H1 (cell line): ENCODE measurements at regions not wholly inside any gene's neighbourhood (a gene's known extent, or its start where the extent isn't known, plus 50 kb on each side); places are given as distances from the start of the nearest gene placed in this dataset.

Source experiments
- CTCF ChIA-PET: fragments of 300-600 bp; sonication (Branson Sonifier 250); formaldehyde crosslinking; loops from one replicate; lab custom pipeline; 2021; ENCODE audit not compliant: partially characterized antibody; lab: Charles Lee
- POLR2A ChIA-PET: fragments of 300-600 bp; sonication (Branson Sonifier 250); formaldehyde crosslinking; loops from one replicate; lab custom pipeline; 2021; ENCODE audit warnings: inconsistent platforms; ENCODE audit not compliant: partially characterized antibody; lab: Charles Lee
- DNase-seq, 2 experiments: peaks; one replicate each; pipeline versions ENCODE4 v3.0.0 to v3.0.0-alpha.2; 2010 to 2022; ENCODE audit warnings: low spot score in 2 of 2, low read depth in 1 of 2, mixed read lengths in 1 of 2
- FAIRE-seq: peaks from 2 replicates; lab custom pipeline; 2011; peaks lifted over from hg19 to GRCh38; lab: Jason Lieb, UNC
- H2AFZ ChIP-seq: 2 replicates; pipeline ENCODE4 v1.8.1; 2012; ENCODE audit warnings: low read length, inconsistent platforms
- H2AK5ac ChIP-seq: 2 replicates; pipeline ENCODE4 v1.6.1; 2013; ENCODE audit warnings: low read depth, low read length
- H2BK120ac ChIP-seq: replicated peaks from 2 replicates; pipeline ENCODE3; 2013; ENCODE audit warnings: low read depth, low read length, inconsistent platforms
- H2BK12ac ChIP-seq: 2 replicates; pipeline ENCODE4 v1.6.1; 2013; ENCODE audit warnings: low read depth, low read length
- H2BK15ac ChIP-seq: 2 replicates; pipeline ENCODE4 v1.6.1; 2013; ENCODE audit warnings: low read length
- H2BK20ac ChIP-seq: 2 replicates; pipeline ENCODE4 v1.6.1; 2013; ENCODE audit warnings: low read length
- H2BK5ac ChIP-seq: 2 replicates; pipeline ENCODE4 v1.6.1; 2013; ENCODE audit warnings: low read depth, low read length
- H3K14ac ChIP-seq: 2 replicates; pipeline ENCODE4 v1.6.1; 2013; ENCODE audit warnings: inconsistent platforms; ENCODE audit not compliant: insufficient read length
- H3K18ac ChIP-seq: 2 replicates; pipeline ENCODE4 v1.6.1; 2013; ENCODE audit warnings: low read length; ENCODE audit errors: extremely low read depth
- H3K23ac ChIP-seq: 2 replicates; pipeline ENCODE4 v1.6.1; 2013; ENCODE audit warnings: inconsistent platforms; ENCODE audit not compliant: insufficient read length
- H3K23me2 ChIP-seq: 2 replicates; pipeline ENCODE4 v1.6.1; 2013; ENCODE audit warnings: low read depth, low read length
- H3K27ac ChIP-seq: 2 replicates; pipeline ENCODE4 v1.6.1; 2011; ENCODE audit warnings: low read depth, low read length, inconsistent platforms
- H3K27me3 ChIP-seq, 4 experiments: replicated peaks in 1 of 4; 1 replicate in 1 of 4; 2 replicates in 3 of 4; pipeline versions ENCODE4 v1.6.1 to v1.8.1; 2011 to 2013; ENCODE audit warnings: low read length in 3 of 4, mild to moderate bottlenecking in 3 of 4, inconsistent platforms in 2 of 4, mixed read lengths in 2 of 4, moderate library complexity in 1 of 4; ENCODE audit not compliant: control insufficient read depth in 3 of 4, insufficient read depth in 3 of 4; ENCODE audit errors: extremely low read depth in 1 of 4
- H3K36me3 ChIP-seq, 4 experiments: 2 replicates each; pipeline versions ENCODE4 v1.6.1 to v1.8.1; 2011 to 2013; ENCODE audit warnings: mild to moderate bottlenecking in 4 of 4, low read length in 3 of 4, moderate library complexity in 2 of 4, control low read depth in 1 of 4, inconsistent platforms in 1 of 4; ENCODE audit not compliant: insufficient read depth in 4 of 4, control insufficient read depth in 2 of 4
- H3K4ac ChIP-seq: replicated peaks from 2 replicates; pipeline ENCODE3; 2013; ENCODE audit warnings: low read length, low read depth, mixed read lengths, inconsistent platforms; ENCODE audit not compliant: insufficient read length
- H3K4me1 ChIP-seq, 4 experiments: replicated peaks in 1 of 4; 1 replicate in 1 of 4; 2 replicates in 3 of 4; pipeline versions ENCODE4 v1.6.1 to v1.8.1; 2011 to 2013; ENCODE audit warnings: low read length in 3 of 4, inconsistent platforms in 2 of 4, mixed read lengths in 1 of 4; ENCODE audit not compliant: insufficient read depth in 4 of 4, control insufficient read depth in 3 of 4
- H3K4me2 ChIP-seq, 2 experiments: 2 replicates each; pipeline versions ENCODE4 v1.6.1 to v1.8.1; 2011 to 2013; ENCODE audit warnings: low read depth in 2 of 2, low read length in 2 of 2, control low read depth in 1 of 2, inconsistent platforms in 1 of 2, mild to moderate bottlenecking in 1 of 2; ENCODE audit not compliant: insufficient read depth in 1 of 2
- H3K4me3 ChIP-seq, 4 experiments: fragments of 200-600, 300-600 bp in 1 of 4; sonication (generic), shearing (Covaris generic), sonication (Bioruptor Twin) in 1 of 4; 2 replicates each; pipeline versions ENCODE4 v1.5.1 to v1.8.1; 2011 to 2016; ENCODE audit warnings: low read length in 4 of 4, low read depth in 3 of 4, control low read depth in 2 of 4, inconsistent platforms in 2 of 4, mild to moderate bottlenecking in 2 of 4, mixed read lengths in 1 of 4, moderate library complexity in 1 of 4; ENCODE audit not compliant: insufficient read depth in 2 of 4; ENCODE audit errors: extremely low read depth in 1 of 4
- H3K56ac ChIP-seq: replicated peaks from 2 replicates; pipeline ENCODE3; 2013; ENCODE audit warnings: low read depth, mild to moderate bottlenecking, mixed read lengths, low read length, inconsistent platforms; ENCODE audit not compliant: insufficient read length
- H3K79me1 ChIP-seq: 2 replicates; pipeline ENCODE4 v1.6.1; 2013; ENCODE audit warnings: low read depth, low read length, control low read depth
- H3K79me2 ChIP-seq, 2 experiments: 2 replicates each; pipeline versions ENCODE4 v1.6.1 to v1.8.1; 2012 to 2013; ENCODE audit warnings: low read length in 2 of 2, mild to moderate bottlenecking in 2 of 2, inconsistent platforms in 1 of 2; ENCODE audit not compliant: insufficient read depth in 2 of 2, control insufficient read depth in 1 of 2
- H3K9ac ChIP-seq, 4 experiments: replicated peaks in 1 of 4; 1 replicate in 1 of 4; 2 replicates in 3 of 4; pipeline versions ENCODE4 v1.6.1 to v1.8.1; 2011 to 2013; ENCODE audit warnings: low read depth in 3 of 4, low read length in 3 of 4, control low read depth in 2 of 4, mild to moderate bottlenecking in 2 of 4, moderate library complexity in 2 of 4, inconsistent platforms in 1 of 4; ENCODE audit errors: extremely low read depth in 1 of 4
- H3K9me3 ChIP-seq, 2 experiments: 2 replicates each; pipeline versions ENCODE4 v1.6.1 to v1.8.1; 2012 to 2013; ENCODE audit warnings: mild to moderate bottlenecking in 2 of 2, moderate library complexity in 2 of 2, control low read depth in 1 of 2, inconsistent platforms in 1 of 2, low read depth in 1 of 2, low read length in 1 of 2, mixed read lengths in 1 of 2; ENCODE audit not compliant: insufficient read depth in 2 of 2
- H4K20me1 ChIP-seq, 2 experiments: replicated peaks in 1 of 2; 2 replicates each; pipeline versions ENCODE3 to v1.8.1; 2011 to 2013; ENCODE audit warnings: inconsistent platforms in 2 of 2, low read length in 2 of 2, mild to moderate bottlenecking in 1 of 2; ENCODE audit not compliant: insufficient read depth in 2 of 2, control insufficient read depth in 1 of 2
- H4K5ac ChIP-seq: 2 replicates; pipeline ENCODE4 v1.6.1; 2013; ENCODE audit warnings: low read length, low read depth, mixed read lengths, inconsistent platforms; ENCODE audit not compliant: insufficient read length
- H4K8ac ChIP-seq: 2 replicates; pipeline ENCODE4 v1.8.0; 2013; ENCODE audit warnings: mild to moderate bottlenecking, moderate library complexity, low read length, inconsistent platforms; ENCODE audit not compliant: insufficient read depth; ENCODE audit errors: extremely low read depth
- H4K91ac ChIP-seq: replicated peaks from 2 replicates; pipeline ENCODE3; 2013; ENCODE audit warnings: low read length, mixed read lengths, inconsistent platforms; ENCODE audit not compliant: insufficient read length
- CREB1 ChIP-seq: IDR thresholded peaks from 2 replicates; pipeline ENCODE4 v1.6.1; 2012; ENCODE audit warnings: inconsistent platforms
- EGR1 ChIP-seq: IDR thresholded peaks from 2 replicates; pipeline ENCODE4 v1.6.1; 2011; ENCODE audit warnings: low read depth, low read length, borderline replicate concordance
- PHF8 ChIP-seq: fragments of 200-600 bp; sonication (generic); conservative IDR thresholded peaks from 2 replicates; pipeline ENCODE4 v1.7.1; 2012; ENCODE audit warnings: low read depth, mild to moderate bottlenecking, inconsistent platforms, low read length, moderate library complexity
- RAD21 ChIP-seq, 2 experiments: IDR thresholded peaks in 1 of 2; conservative IDR thresholded peaks in 1 of 2; 2 replicates each; pipeline ENCODE4 v1.6.1; 2011; ENCODE audit warnings: low read depth in 2 of 2, low read length in 2 of 2, improper control_type of control experiment in 1 of 2, inconsistent platforms in 1 of 2, mild to moderate bottlenecking in 1 of 2, moderate library complexity in 1 of 2
- RXRA ChIP-seq: IDR thresholded peaks from 2 replicates; pipeline ENCODE4 v1.6.1; 2011; ENCODE audit warnings: low read depth, mild to moderate bottlenecking, low read length, moderate library complexity; ENCODE audit not compliant: insufficient read depth
- TCF12 ChIP-seq: IDR thresholded peaks from 2 replicates; pipeline ENCODE4 v1.6.1; 2011; ENCODE audit warnings: low read depth, mild to moderate bottlenecking, low read length
- WGBS, 2 experiments: shearing (Covaris generic) in 1 of 2; methylation state at CpG; one replicate each; pipeline versions ENCODE4 v1.1.6 to v1.1.7; 2013 to 2015; ENCODE audit warnings: low lambda C conversion rate in 2 of 2, mixed read lengths in 2 of 2, inconsistent platforms in 1 of 2, low coverage in 1 of 2, missing lambda C conversion rate in 1 of 2; ENCODE audit not compliant: insufficient replicate concordance in 2 of 2, insufficient coverage in 1 of 2, insufficient read length in 1 of 2; ENCODE audit errors: extremely low coverage in 1 of 2, missing lambda C conversion rate in 1 of 2; 5-methylcytosine and 5-hydroxymethylcytosine counted together

DNA sequence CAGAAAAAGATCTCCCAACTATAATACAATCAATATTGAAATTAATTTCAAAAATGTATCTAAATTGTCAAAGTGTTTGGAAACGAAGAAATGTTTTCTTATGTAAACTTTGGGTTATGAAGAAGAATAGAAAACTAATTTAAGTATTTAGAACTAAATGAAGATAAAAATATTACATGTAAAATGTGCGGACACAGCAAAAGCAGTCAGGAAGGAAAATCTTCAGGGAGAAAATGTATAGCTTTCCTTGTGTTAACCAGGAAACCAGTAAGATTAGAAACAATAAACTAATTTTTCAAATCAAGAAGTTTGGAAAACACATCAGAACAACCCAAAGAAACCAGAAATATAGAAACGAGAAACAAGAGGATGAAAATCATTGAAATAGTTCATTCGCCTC lies 466.5 kb downstream of the BRD1 start:
- no peak overlapping the region for H3K27ac ChIP-seq
- H2AK5ac ChIP-seq, result no peak overlapping the region
- no peaks in the 10 kb centered on the region for H3K4me1 ChIP-seq
- no peak overlapping the region for H3K18ac ChIP-seq
- H3K56ac ChIP-seq, result no peak overlapping the region
- TF ChIP-seq CREB1, result no peak
- no peak for TF ChIP-seq TCF12
- no peak for TF ChIP-seq PHF8
- no peak for TF ChIP-seq RAD21 (IDR thresholded peaks at IDR 0.05 in 1 of 2, conservative IDR thresholded peaks at IDR 0.05 in 1 of 2; ENCODE audit: low read depth in 2 of 2, low read length in 2 of 2)
- TF ChIP-seq EGR1, result no peak
- no peak for TF ChIP-seq RXRA
- no peak overlapping the region for H3K4ac ChIP-seq
- ChIA-PET POLR2A (no interaction called here), CTCF (no interaction called here)
- H4K91ac ChIP-seq, result no peak overlapping the region
- 71% methylated on average over 4 of the region's 4 CpGs; no CpG with 5 or more reads in 1 of the 2 experiments for WGBS, 2 experiments
- H3K23me2 ChIP-seq, result no peaks in the 10 kb centered on the region
- no peak overlapping the region for H2BK12ac ChIP-seq
- H3K23ac ChIP-seq, result no peak overlapping the region
- no peak overlapping the region for H2BK120ac ChIP-seq
- H2AFZ ChIP-seq, result no peak overlapping the region
- H2BK5ac ChIP-seq, result no peak overlapping the region
- H3K4me3 ChIP-seq, result no peak overlapping the region
- H3K14ac ChIP-seq, result no peak overlapping the region
- peaks cover 0 to 7% of the 10 kb centered on the region in 2 experiments; a peak in 1 of 4 replicates for H3K9me3 ChIP-seq
- H2BK20ac ChIP-seq, result no peak overlapping the region
- H4K8ac ChIP-seq, result no peak overlapping the region
- no peak overlapping the region for H3K4me2 ChIP-seq
- no peaks in the 10 kb centered on the region for H3K27me3 ChIP-seq
- H3K79me2 ChIP-seq, result no peaks in the 10 kb centered on the region
- H3K79me1 ChIP-seq, result no peaks in the 10 kb centered on the region
- no peak overlapping the region for H2BK15ac ChIP-seq
- H4K20me1 ChIP-seq, result peaks cover 0 to 2% of the 10 kb centered on the region in 2 experiments
- no peak overlapping the region for H3K9ac ChIP-seq
- no peaks in the 10 kb centered on the region for H3K36me3 ChIP-seq
- no peak overlapping the region for H4K5ac ChIP-seq
- FAIRE-seq (no peak), DNase-seq (no peak)
